Occipital lobe (tissue), 1 donor: ENCODE measurements at regions not wholly inside any gene's neighbourhood (a gene's known extent, or its start where the extent isn't known, plus 50 kb on each side); places are given as distances from the start of the nearest gene placed in this dataset.

Experiments used
- DNase-seq: peaks from one replicate; lab custom pipeline; 2025; lab: John Stamatoyannopoulos, UW

DNA sequence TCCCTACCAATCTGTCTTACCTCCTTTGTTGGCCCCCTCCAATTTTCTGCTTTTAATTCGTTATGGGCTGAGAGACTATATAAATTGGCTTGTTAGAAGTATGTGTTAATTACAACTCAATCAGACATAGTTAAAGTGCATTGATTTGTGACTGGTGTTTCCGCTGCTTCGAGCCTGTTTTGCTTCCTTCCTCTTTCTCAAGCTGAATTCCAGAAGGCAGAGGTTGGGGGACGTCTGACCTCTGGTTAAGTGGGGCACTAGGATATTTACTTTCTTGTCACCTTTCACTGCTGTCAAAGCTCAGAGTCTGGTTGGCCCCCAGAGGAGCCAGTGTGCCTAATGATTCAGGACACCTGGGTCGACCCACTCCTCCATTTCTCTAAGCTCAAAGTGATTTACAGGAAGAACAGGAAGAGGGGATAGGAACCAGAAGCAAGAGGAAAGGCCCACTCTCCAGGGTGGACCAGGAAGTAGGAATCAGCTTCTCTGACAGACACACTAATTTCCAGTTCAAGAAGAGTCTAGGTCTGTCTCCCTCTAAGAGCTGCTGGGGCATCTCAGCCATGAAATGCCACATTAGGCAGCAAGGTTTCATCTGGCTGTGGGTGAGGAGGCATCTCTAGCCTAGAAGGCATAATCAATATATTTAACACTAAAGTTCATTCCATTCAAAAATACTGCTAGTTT, 397.2 kb upstream of the NPVF start:
- DNase-seq: no peak

DNA sequence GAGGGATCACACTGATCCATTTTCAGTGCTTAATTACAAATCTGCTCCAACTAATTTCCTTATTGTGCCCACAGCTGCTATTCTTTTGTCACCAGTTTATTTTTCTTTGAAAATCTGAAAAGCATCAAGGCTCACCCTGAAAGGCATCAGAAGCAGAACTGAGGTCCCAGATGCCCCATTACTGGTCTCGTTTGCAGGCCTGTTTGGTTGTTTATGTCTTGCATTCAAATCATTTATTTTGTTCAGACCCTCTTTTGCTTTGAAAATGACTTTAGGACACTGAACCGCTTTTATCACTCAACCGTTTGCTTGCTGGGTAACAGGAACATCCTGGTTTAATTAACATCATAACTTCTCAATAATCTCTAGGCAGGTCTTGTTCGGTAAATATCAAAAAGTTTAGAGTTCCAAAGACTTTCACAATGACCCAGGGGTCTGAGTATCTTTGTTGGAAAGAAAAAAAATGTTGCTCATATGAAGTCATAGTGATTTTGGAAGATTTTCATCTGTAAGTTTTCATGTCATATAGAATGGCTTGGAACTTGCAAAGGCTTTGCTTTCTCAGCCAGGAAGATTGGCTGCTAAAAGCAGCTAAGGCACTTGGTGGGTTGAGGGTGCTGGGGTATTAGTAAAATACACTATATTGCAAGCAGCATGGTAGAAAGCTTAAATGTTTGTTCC, 398.3 kb upstream of the NPVF start:
- DNase-seq: no peak

DNA sequence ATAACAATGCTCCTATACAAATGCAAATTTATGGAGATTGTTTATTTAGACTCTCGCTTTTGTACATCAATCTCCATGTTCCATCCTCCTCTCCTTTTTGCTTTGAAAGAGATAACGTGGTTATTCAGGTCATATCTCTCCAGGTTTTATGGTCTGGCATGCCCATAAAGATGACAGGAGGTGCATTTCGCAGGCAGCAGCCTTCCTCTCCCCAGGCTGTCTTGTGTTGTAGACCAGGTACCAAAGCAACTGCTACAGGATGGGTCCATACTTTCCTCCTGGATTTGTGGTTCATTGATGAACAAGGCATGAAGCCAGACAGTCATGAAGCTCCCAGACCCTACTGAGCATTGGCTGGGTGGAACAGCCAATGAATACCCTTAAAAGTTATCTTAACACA, 400.2 kb upstream of the NPVF start:
- DNase-seq: no peak

DNA sequence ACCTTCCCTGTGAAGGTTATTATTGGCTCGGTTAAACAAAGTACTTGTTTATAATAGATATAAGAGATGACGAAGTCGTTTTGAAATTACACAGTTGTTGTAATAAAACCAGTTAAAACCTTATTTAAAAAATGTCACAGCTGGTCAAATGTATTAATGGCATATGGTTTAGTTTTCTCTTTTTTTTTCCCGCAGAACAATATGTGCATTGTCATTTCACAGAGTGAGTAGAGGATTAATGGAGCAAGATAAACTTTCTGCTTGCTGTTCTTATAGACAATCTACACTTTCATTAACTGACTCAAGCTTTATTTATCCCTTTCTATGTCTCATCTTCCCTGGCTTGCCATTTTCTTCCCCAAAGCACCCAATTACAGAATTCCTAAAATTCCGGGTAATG, 404.3 kb upstream of the NPVF start:
- DNase-seq: no peak

DNA sequence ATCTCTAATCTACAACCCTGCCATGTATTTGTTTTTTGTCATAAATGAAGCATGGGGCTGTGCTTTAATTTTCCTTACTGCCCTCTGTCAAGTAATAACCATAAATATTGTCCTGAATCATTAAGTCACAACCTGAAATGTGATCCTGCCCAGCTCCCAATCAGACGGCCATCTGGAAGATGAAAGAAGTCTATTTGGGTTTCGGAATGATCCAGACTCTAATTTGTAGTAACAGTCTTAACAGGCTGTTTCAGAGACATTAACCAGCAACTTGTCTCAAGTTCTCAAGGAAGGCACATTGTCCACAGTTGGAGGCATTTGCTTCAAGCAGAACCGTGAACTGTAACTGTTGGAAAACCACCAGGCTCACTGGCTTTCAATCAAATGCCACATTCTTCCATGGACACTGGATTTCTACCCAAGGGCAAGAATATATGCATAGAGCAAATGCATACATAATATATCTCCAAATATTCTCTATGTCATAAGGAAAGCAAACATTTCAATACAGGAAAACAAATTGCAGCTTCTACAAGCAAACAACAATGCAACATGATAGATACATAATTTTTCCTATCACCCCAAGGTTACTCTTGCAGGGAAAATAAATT, 405.2 kb upstream of the NPVF start:
- no peak for DNase-seq

DNA sequence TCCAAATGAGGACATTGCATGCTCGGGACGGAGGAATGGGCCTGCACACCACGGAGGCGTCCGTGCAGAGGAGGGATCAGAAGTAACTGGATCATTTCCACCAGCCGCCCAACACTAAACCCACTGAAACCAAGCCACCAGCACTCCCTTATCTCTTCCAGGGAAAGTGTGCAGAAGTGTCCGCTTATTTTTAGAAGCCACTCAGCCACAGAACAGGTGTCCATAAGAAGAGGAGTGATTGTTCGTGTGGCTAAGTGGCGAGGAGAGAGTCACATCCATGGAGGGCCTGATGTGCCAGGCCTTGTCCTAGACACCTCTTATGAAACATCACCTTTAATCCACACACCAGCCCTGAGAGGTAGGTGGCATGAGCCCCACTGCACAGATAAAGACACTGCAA, 407.9 kb upstream of the NPVF start:
- DNase-seq: no peak

DNA sequence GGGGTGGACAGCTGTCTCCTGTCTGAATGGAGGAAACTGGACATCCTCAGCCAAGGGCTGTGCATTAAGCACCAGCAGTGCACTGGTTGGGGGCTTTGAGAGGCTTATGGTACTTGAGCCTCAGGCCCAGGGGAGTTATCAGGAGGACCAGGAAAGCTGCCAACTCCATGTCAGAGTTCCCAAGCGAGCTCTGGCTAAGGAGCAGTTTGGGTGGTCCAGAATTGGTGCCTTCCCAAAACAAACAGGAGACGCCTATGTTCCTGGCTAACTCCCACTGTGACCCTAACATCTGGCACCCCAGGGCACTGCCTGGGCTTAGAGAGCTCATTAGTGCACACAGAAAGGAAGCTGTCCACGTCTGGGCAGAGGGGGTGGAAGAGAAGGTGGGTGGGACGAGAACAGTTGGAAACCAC, 408.6 kb upstream of the NPVF start:
- DNase-seq: no peak

DNA sequence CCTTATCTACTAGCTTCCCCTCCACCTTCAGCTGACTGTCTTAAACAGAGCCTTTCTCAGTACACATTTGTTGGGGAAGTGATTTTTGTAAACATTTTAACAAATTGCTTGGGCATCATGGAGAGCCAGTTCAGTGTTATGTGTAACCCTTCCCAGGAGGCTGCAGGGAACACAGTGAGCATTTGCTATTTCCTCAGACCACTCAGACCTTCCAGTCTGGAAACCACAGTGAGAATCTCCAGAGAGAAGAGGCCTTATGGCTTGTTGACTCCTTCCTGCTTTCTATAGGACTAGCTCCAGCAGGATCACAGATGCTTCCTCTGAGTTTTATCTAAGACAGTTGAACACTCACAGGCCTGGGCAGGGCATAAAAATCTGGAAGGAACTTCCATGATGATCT, 409.8 kb upstream of the NPVF start:
- no peak for DNase-seq

DNA sequence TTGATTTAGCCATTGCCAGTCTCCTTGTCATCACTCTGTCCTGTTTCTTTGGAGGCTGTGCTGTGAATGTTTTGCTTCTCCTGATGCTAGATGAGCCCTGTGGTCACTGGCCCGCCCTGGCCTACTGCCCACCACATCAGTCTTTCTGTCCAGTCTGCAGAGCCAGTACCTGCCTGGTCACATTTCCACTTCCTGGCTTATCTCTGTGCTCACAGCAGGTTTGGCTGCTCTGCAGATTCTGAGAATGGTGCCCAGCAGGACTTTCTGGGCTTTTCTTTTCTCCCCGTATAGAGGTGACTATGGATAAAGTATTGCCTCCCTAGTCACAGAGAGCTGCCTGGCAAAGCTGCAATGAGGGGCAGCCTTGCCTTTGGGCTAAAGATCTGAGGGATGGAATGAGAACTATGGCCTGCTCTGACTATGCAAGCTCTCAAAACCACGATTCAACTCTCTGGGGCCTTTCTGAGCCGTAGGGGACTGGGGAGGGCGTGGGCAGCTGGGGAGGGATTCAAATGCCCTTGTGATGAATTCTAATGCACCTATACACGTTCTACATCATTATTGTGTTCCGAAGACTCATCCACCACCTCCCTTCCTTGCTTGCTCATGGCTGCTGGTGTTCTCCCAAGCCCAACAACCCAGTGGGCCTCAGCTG, 410.4 kb upstream of the NPVF start:
- no peak for DNase-seq

DNA sequence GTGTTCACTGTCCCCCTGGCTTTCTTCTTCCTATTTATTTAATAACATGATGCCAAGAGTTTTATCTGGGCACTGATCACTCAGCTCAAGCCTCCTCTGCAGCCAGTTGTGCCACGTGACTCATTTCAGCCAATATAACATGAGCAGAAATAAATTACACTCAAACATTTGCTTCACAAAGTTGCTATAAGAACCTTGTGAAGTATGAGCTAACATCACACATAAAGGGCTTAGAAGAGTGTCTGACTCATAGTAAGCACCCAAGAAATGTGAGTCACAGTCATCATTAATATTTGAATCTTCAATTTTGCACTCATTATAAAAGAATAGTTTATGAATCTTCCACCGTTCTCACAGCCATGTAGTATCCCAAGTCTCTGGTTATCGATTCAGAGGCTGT, 414.6 kb upstream of the NPVF start:
- no peak for DNase-seq

DNA sequence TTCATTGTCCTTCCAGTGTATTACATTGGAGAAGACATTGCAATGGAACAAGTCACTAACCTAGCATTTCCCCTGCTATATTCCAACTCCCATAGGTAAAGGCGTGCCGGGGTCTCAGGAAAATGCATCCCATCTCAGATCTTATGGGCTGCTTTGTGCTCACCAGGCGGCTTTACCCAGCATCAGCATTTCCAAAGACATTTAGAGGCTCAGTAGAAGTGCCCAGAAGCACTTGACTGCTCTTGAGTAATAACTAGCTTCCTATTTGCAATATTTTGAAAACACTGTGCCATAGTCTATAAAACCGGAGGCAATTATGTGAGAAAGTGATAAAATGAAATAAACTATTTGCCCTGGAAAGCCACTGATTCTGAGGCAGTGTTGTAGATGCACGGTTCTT, 415.0 kb upstream of the NPVF start:
- no peak for DNase-seq

DNA sequence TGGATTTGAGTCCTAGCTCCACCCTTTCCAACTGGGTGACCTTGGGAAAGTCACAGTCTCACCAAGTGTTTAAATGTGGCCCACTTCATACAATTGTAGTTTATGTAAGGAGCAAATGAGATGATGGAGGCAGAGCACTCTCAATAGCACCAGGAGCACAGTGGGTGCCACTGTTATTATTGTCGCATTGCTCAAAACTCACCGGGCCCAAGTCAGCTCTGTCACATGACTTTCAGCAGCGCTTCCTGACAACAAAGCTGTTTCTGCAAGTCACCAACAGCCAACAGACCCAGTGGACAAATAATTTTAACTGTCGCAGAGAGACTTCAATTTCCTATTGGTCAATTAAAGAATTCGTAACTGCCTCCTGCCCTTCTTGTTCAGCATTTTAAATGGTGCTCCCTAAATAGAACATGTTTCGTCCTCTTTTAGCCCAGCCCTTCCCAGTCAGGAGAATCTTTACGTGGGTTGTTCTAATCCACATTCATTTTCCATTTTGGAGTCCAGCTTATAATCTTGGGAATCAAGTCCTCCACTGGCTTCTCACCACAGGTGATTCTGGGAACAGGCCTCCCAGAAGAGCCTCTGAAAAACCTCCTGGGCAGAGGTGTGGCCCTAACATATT, 415.6 kb upstream of the NPVF start:
- no peak for DNase-seq

DNA sequence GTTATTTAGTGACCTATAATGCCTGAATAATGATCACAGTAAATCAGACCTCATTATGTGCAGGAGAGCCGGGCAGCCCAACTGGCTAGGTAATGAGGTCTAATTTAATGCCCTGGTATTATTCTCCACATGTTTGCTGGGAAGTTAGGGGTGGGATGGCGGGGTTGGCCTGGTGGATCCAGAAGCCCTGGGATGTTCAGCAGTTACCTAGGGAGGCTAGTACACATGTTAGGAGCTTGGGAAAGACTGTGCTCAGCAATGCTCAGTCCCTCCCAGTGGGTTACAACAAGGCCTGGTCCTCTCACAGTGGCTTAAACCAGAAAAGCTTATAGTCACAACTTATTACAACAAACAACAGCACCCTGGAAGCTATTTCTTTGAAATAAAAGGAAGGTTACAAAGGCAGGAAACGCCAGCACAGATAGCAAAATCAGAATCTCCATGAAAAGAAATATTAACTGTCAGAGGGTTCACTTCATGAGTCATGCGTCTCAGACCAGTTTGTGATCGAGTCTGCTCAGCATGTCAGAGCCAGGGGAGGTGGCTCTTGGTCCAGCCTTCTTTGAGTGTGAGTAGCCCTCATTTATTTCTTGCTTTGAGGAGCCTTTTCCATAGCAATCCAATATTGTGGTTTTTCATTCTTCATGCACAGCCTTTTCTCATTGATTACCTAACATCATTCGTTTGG, 418.6 kb upstream of the NPVF start:
- DNase-seq: no peak

DNA sequence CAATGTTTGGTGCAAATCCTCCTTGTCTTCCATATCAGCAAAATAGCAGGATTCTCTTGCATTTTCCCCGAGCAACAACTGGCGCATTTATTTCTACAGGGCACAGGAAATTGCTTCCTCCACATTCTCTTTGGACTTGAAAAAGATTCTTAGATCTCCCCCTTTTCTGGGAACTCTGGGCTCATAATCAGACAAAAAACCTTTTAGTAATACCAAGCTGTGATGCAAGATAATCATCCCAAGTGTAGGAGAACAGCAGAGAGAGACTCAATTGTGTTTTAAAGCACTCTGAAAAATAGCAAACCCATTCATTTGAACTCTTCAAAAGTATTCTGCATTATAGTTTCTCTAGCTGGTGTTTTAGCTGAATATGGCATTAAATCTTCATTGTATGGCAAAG, 419.6 kb upstream of the NPVF start:
- DNase-seq: no peak

DNA sequence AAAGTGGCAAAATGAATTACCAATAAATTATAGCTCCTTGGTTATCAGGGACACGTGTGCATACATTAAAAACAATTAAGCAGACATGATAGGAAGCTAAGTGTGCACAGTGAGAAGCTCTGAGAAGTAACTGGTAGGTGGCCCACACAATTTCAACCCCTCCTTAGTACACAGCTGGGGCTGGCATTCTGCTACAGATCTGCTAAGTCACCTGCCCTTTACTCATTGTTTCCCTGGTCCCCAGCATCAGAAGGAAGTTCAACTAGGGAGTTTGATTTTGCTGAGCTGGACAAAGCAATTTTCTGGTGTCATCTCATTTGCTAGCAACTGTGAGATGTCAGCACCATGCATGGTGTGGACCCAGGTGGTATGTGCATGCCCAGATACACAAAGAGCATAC, 424.1 kb upstream of the NPVF start:
- no peak for DNase-seq

DNA sequence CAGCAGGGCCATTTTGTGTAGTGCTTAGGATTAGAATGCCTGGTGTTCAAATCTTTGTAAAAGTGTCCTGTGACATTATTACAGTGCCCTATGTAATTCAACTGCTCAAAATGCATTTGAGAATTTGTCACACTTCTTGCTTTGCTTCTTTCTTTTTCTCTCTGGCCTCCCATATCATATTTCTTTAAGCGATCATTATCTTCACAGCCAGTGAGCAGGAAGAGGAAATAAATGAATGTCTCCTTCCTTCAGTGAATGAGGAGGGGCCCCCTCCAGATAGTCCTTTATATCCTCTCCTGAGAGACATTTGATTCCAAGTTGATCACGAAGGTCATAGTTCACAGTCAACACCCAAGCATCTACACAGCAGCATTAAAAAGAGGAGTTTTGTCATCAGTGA, 425.1 kb upstream of the NPVF start:
- no peak for DNase-seq

DNA sequence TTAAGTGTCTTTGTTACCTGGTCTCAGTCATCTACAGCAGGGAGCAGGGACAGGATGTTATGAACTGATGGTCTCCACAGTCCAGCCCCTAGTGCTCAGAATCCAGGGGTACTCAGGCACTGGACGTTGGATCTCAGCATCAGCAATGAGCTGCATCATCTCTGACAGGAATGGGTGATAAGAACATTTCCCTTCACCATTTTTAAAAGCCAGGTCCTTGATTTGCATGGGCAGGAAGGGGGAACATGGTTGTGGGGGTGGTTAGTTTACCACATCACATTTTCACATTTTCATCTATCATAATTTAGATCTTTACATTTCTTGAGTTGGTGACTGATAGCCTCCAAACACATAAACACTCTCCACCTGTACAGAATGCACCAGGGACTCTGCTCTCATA, 427.8 kb upstream of the NPVF start:
- no peak for DNase-seq

DNA sequence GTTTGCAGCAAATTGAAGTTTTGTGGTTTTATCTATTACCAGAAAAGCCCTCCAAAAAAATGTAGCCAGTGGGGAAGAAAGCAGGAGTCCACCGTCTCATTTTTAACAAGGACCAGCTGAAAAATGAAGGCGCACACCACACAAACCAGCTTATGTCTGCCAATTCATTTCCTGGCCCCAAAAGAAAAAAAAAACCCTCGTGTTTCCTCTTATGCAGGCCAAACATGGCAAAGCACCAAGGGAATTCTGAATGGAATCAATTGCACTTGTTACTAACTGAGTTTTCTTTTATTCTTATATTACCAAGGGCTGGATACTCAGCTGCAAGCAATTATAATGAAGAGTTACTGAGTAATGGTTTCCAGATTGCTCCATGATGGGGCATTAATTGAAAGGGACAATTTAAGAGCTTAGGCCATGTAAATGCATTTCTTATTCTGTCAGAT, 428.3 kb upstream of the NPVF start:
- DNase-seq: no peak

DNA sequence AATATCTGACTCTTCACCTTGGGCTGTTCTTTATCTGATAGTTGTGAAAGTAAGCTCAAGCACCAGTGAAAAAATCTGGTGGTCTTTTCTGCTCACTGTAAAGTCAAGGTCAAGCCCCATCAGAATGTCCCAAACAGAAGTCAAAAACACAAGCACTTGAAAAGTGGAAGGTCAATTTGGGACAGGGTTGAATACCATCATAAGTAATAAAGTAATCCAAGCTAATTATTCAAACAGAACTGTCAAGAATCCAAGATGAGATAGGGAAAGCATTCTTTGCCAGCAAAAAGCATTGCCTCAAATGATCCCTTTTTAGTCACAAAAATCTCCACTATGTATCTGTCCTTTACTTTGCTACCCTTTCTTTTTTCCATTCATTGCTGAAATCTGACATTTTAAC, 430.1 kb upstream of the NPVF start:
- no peak for DNase-seq

DNA sequence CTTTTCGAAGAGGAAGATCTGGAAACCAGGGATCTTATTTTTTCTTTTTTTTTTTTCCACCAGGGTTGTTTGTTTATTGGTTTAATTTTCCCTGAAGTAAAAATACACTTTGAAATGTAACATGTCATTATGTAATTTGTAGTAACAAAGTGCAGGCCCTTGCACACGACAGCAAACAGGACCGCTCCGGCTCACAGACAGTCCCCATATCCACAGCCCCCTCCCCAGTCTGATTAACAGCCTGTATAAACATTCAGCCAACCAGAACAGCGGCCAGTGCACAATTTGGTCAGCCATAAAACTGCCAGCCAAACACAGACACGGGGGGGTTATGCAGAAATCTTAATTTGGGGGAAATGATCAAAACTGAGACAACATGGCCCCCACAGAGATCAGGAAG, 431.6 kb upstream of the NPVF start:
- no peak for DNase-seq
